ENCODE measurements at regions not wholly inside any gene's neighbourhood (a gene's known extent, or its start where the extent isn't known, plus 50 kb on each side); places are given as distances from the start of the nearest gene placed in this dataset.
"Not testable (repeated sequence)": the region's sequence is repeated elsewhere in the genome, so short reads cannot be mapped to it uniquely, and the experiment has no call there.

DNA sequence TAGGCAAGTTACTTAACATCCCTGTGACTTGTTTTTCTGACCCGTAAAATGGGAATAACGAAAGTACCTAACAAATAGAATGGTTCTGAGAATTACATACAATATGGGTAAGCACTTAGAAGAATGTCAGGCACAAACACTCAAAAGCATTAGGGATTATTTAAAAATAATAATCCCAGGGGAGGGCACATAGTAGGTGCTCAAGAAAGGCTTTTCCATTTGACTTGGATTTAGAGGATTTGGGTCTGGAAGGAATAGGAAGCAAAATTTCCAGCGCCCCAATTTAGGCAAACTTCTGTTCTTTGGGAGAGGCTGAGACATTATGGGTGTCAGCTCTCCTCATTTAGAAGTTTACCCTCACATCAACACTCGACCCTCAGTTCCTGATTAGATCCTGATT lies 115.5 kb downstream of the SYF2 start:
- no TSS peak for BruUV-seq (replicated peaks)
- Histone ChIP-seq H3K27ac (ENCODE audit: extremely low read length, insufficient read depth, low read length) (no peak overlapping the region), H3K27me3 (ENCODE audit: control insufficient read depth in 1 of 2, insufficient read depth in 2 of 2, low read length in 2 of 2) (peaks cover 0 to 3% of the 10 kb centered on the region in 2 experiments; a peak in 1 of 5 replicates), H3K9me3 (ENCODE audit: low read length) (no peaks in the 10 kb centered on the region), H3K4me2 (ENCODE audit: low read depth, low read length) (no peak overlapping the region), H2AFZ (ENCODE audit: low read length) (no peak overlapping the region), H3K79me2 (ENCODE audit: insufficient read depth, low read length) (no peaks in the 10 kb centered on the region), H4K20me1 (ENCODE audit: insufficient read depth, low read length) (no peaks in the 10 kb centered on the region), H3K36me3 (replicated peaks in 1 of 2; ENCODE audit: control insufficient read depth in 1 of 2, insufficient read depth in 2 of 2, low read length in 2 of 2) (no peaks in the 10 kb centered on the region), H3K4me1 (ENCODE audit: insufficient read depth, low read length) (peaks cover 19% of the 10 kb centered on the region), H3K4me3 (replicated peaks in 1 of 3; ENCODE audit: insufficient read depth in 1 of 3, low read depth in 2 of 3, low read length in 3 of 3) (no peak overlapping the region), H3K9ac (ENCODE audit: insufficient read depth, low read depth, low read length) (no peak overlapping the region)
- DNase-seq (ENCODE audit: low spot score) (no peak), ATAC-seq (no peak), FAIRE-seq (no peak)
- ChIA-PET POLR2A (interaction anchor here (1.0 kb wide), 1 partner anchor 51 kb away, joined by 8 read pairs; no protein-coding TSS in a partner anchor), CTCF (ENCODE audit: low intra/inter-chr PET ratio, low total read pairs) (interaction anchor here (1.0 to 4.1 kb wide), 4 partner anchors 32 to 101 kb away, joined by 3 to 55 read pairs (median 5); no protein-coding TSS in a partner anchor)
- 56% methylated on average over 4 of the region's 4 CpGs for WGBS (ENCODE audit: low lambda C conversion rate)
- intact Hi-C loops (cut with micrococcal nuclease; ENCODE audit: unreplicated experiment) (loop anchor here (1.0 kb wide), 1 partner anchor 88 kb away; no protein-coding TSS in a partner anchor), in situ Hi-C loops (cut with HindIII; ENCODE audit: extremely low pct_ligation_motif_present, low pct_unique_long_range_greater_than_20kb) (loop anchor here (5.0 kb wide), 1 partner anchor 90 kb away; no protein-coding TSS in a partner anchor)
- TF ChIP-seq NR2F2 (IDR thresholded peaks at IDR 0.05; ENCODE audit: borderline replicate concordance, low read depth), result no peak
- TF ChIP-seq, protein P1, sequence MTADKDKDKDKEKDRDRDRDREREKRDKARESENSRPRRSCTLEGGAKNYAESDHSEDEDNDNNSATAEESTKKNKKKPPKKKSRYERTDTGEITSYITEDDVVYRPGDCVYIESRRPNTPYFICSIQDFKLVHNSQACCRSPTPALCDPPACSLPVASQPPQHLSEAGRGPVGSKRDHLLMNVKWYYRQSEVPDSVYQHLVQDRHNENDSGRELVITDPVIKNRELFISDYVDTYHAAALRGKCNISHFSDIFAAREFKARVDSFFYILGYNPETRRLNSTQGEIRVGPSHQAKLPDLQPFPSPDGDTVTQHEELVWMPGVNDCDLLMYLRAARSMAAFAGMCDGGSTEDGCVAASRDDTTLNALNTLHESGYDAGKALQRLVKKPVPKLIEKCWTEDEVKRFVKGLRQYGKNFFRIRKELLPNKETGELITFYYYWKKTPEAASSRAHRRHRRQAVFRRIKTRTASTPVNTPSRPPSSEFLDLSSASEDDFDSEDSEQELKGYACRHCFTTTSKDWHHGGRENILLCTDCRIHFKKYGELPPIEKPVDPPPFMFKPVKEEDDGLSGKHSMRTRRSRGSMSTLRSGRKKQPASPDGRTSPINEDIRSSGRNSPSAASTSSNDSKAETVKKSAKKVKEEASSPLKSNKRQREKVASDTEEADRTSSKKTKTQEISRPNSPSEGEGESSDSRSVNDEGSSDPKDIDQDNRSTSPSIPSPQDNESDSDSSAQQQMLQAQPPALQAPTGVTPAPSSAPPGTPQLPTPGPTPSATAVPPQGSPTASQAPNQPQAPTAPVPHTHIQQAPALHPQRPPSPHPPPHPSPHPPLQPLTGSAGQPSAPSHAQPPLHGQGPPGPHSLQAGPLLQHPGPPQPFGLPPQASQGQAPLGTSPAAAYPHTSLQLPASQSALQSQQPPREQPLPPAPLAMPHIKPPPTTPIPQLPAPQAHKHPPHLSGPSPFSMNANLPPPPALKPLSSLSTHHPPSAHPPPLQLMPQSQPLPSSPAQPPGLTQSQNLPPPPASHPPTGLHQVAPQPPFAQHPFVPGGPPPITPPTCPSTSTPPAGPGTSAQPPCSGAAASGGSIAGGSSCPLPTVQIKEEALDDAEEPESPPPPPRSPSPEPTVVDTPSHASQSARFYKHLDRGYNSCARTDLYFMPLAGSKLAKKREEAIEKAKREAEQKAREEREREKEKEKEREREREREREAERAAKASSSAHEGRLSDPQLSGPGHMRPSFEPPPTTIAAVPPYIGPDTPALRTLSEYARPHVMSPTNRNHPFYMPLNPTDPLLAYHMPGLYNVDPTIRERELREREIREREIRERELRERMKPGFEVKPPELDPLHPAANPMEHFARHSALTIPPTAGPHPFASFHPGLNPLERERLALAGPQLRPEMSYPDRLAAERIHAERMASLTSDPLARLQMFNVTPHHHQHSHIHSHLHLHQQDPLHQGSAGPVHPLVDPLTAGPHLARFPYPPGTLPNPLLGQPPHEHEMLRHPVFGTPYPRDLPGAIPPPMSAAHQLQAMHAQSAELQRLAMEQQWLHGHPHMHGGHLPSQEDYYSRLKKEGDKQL (CRISPR knock-in tag; IDR thresholded peaks at IDR 0.05; ENCODE audit: low read depth), result no peak
- TF ChIP-seq U2AF2 (IDR thresholded peaks at IDR 0.05; ENCODE audit: low read depth, low read length), result no peak
- TF ChIP-seq SMAD3 (CRISPR knock-in tag; IDR thresholded peaks at IDR 0.05), result no peak
- TF ChIP-seq ZKSCAN1 (IDR thresholded peaks at IDR 0.05; ENCODE audit: low read length), result peak; percentile 72
- no peak for TF ChIP-seq TAF15 (IDR thresholded peaks at IDR 0.05; ENCODE audit: low read depth, low read length, poor library complexity, severe bottlenecking)
- TF ChIP-seq ADNP (CRISPR knock-in tag; IDR thresholded peaks at IDR 0.05), result no peak
- TF ChIP-seq, protein P2, sequence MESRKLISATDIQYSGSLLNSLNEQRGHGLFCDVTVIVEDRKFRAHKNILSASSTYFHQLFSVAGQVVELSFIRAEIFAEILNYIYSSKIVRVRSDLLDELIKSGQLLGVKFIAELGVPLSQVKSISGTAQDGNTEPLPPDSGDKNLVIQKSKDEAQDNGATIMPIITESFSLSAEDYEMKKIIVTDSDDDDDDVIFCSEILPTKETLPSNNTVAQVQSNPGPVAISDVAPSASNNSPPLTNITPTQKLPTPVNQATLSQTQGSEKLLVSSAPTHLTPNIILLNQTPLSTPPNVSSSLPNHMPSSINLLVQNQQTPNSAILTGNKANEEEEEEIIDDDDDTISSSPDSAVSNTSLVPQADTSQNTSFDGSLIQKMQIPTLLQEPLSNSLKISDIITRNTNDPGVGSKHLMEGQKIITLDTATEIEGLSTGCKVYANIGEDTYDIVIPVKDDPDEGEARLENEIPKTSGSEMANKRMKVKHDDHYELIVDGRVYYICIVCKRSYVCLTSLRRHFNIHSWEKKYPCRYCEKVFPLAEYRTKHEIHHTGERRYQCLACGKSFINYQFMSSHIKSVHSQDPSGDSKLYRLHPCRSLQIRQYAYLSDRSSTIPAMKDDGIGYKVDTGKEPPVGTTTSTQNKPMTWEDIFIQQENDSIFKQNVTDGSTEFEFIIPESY (CRISPR knock-in tag; IDR thresholded peaks at IDR 0.05), result no peak

DNA sequence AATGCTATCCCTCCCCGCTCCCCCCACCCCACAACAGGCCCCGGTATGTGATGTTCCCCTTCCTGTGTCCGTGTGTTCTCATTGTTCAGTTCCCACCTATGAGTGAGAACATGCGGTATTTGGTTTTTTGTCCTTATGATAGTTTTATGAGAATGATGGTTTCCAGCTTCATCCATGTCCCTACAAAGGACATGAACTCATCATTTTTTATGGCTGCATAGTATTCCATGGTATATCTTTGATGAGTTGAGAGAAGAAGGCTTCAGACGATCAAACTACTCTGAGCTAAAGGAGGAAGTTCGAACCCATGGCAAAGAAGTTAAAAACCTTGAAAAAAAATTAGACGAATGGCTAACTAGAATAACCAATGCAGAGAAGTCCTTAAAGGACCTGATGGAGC lies 116.2 kb downstream of the SYF2 start:
- H4K20me1 ChIP-seq (ENCODE audit: insufficient read depth, low read length); BruUV-seq (replicated peaks); H3K9me3 ChIP-seq (ENCODE audit: low read length); H3K27ac ChIP-seq (ENCODE audit: extremely low read length, insufficient read depth, low read length); DNase-seq (ENCODE audit: low spot score); H2AFZ ChIP-seq (ENCODE audit: low read length); H3K36me3 ChIP-seq (replicated peaks in 1 of 2; ENCODE audit: control insufficient read depth in 1 of 2, insufficient read depth in 2 of 2, low read length in 2 of 2); POLR2A ChIA-PET; H3K27me3 ChIP-seq (ENCODE audit: control insufficient read depth in 1 of 2, insufficient read depth in 2 of 2, low read length in 2 of 2); H3K79me2 ChIP-seq (ENCODE audit: insufficient read depth, low read length); intact Hi-C loops (cut with micrococcal nuclease; ENCODE audit: unreplicated experiment); H3K4me2 ChIP-seq (ENCODE audit: low read depth, low read length); H3K4me3 ChIP-seq (replicated peaks in 1 of 3; ENCODE audit: insufficient read depth in 1 of 3, low read depth in 2 of 3, low read length in 3 of 3); FAIRE-seq; H3K9ac ChIP-seq (ENCODE audit: insufficient read depth, low read depth, low read length); ATAC-seq: not testable (repeated sequence)
- in situ Hi-C loops (cut with HindIII; ENCODE audit: extremely low pct_ligation_motif_present, low pct_unique_long_range_greater_than_20kb), result loop anchor here (5.0 kb wide), 1 partner anchor 91 kb away; no protein-coding TSS in a partner anchor
- 68% methylated on average over 7 of the region's 7 CpGs for WGBS (ENCODE audit: low lambda C conversion rate)
- CTCF ChIA-PET (ENCODE audit: low intra/inter-chr PET ratio, low total read pairs), result interaction anchor here (4.1 kb wide), 1 partner anchor 89 kb away, joined by 55 read pairs; no protein-coding TSS in a partner anchor
- H3K4me1 ChIP-seq (ENCODE audit: insufficient read depth, low read length), result peaks cover 22% of the 10 kb centered on the region

All from HepG2 (cell line).